OCI-LY7 (cell line): ENCODE measurements at regions not wholly inside any gene's neighbourhood (a gene's known extent, or its start where the extent isn't known, plus 50 kb on each side); places are given as distances from the start of the nearest gene placed in this dataset.

Experiments used
- BruUV-seq: library from RNA; stranded (reverse); fragments of 400-500 nt; replicated peaks from 2 replicates; lab custom pipeline; 2021; lab: Mats Ljungman, UMichigan
- CTCF ChIA-PET: fragments of 300-600 bp; sonication (Branson Sonifier 250); formaldehyde crosslinking; loops from one replicate; lab custom pipeline; 2022; ENCODE audit warnings: antibody characterized with exemption; ENCODE audit not compliant: unreplicated experiment; lab: Charles Lee
- POLR2A ChIA-PET: fragments of 300-600 bp; sonication (Branson Sonifier 250); formaldehyde crosslinking; loops from one replicate; lab custom pipeline; 2022; ENCODE audit warnings: antibody characterized with exemption; lab: Charles Lee
- DNase-seq: peaks from one replicate; pipeline ENCODE4 v3.0.0-alpha.2; 2015; ENCODE audit warnings: low spot score
- H2AFZ ChIP-seq: fragments of 200-600 bp; sonication (generic), shearing (Covaris generic); 2 replicates; pipeline ENCODE4 v1.6.1; 2014; ENCODE audit warnings: mild to moderate bottlenecking, antibody characterized with exemption, low read length, moderate library complexity
- H3K27ac ChIP-seq: fragments of 200-600 bp; sonication (generic); 2 replicates; pipeline ENCODE4 v1.5.1; 2014; ENCODE audit warnings: mixed run types, low read depth, mild to moderate bottlenecking, moderate library complexity, low read length, inconsistent platforms; ENCODE audit not compliant: poor library complexity, severe bottlenecking
- H3K36me3 ChIP-seq: fragments of 200-600 bp; sonication (generic); 2 replicates; pipeline ENCODE4 v1.6.1; 2014; ENCODE audit warnings: mild to moderate bottlenecking, antibody characterized with exemption, low read length, moderate library complexity, mixed read lengths; ENCODE audit not compliant: insufficient read depth
- H3K4me1 ChIP-seq: fragments of 200-600 bp; sonication (generic); 2 replicates; pipeline ENCODE4 v1.5.1; 2014; ENCODE audit warnings: mild to moderate bottlenecking, low read length; ENCODE audit not compliant: insufficient read depth, poor library complexity, severe bottlenecking
- H3K4me2 ChIP-seq: fragments of 200-600 bp; sonication (generic); 2 replicates; pipeline ENCODE4 v1.6.1; 2014; ENCODE audit warnings: mild to moderate bottlenecking, low read length
- H3K4me3 ChIP-seq: fragments of 200-600 bp; sonication (generic); 2 replicates; pipeline ENCODE4 v1.5.1; 2014; ENCODE audit warnings: mild to moderate bottlenecking, low read depth, low read length; ENCODE audit not compliant: poor library complexity, severe bottlenecking
- H3K79me2 ChIP-seq: fragments of 200-600 bp; sonication (generic); 2 replicates; pipeline ENCODE4 v1.6.1; 2016; ENCODE audit warnings: low read depth, mild to moderate bottlenecking, low read length, moderate library complexity, mixed read lengths; ENCODE audit not compliant: insufficient read depth
- H3K9me2 ChIP-seq: fragments of 200-600 bp; sonication (generic); 2 replicates; pipeline ENCODE4 v1.6.1; 2016; ENCODE audit warnings: mild to moderate bottlenecking, low read length, mixed read lengths; ENCODE audit not compliant: insufficient read depth
- H3K9me3 ChIP-seq: fragments of 200-600 bp; sonication (generic); 2 replicates; pipeline ENCODE4 v1.6.1; 2014; ENCODE audit warnings: mild to moderate bottlenecking, mixed run types, low read length, mixed read lengths
- H4K20me1 ChIP-seq: fragments of 200-600 bp; sonication (generic); 2 replicates; pipeline ENCODE4 v1.6.1; 2014; ENCODE audit warnings: mild to moderate bottlenecking, antibody characterized with exemption, low read length, moderate library complexity, mixed read lengths; ENCODE audit not compliant: insufficient read depth
- EZH2phosphoT487 ChIP-seq: fragments of 200-600 bp; sonication (generic); IDR thresholded peaks from 2 replicates; pipeline ENCODE4 v1.6.1; 2018; ENCODE audit warnings: low read depth, borderline replicate concordance, mild to moderate bottlenecking, mixed run types, antibody characterized with exemption, low read length, moderate library complexity, mixed read lengths
- intact Hi-C: fragments of 100-400 bp; cut with micrococcal nuclease; formaldehyde crosslinking; loops from one replicate; pipeline ENCODE4 v1.10.0; 2022; ENCODE audit not compliant: unreplicated experiment
- TF ChIP-seq, protein P1 (sequence below): fragments of 200-600 bp; sonication (generic); conservative IDR thresholded peaks from 2 replicates; pipeline ENCODE4 v1.5.1; 2014; ENCODE audit warnings: mild to moderate bottlenecking, antibody characterized with exemption, low read length, moderate library complexity, mixed read lengths

DNA sequence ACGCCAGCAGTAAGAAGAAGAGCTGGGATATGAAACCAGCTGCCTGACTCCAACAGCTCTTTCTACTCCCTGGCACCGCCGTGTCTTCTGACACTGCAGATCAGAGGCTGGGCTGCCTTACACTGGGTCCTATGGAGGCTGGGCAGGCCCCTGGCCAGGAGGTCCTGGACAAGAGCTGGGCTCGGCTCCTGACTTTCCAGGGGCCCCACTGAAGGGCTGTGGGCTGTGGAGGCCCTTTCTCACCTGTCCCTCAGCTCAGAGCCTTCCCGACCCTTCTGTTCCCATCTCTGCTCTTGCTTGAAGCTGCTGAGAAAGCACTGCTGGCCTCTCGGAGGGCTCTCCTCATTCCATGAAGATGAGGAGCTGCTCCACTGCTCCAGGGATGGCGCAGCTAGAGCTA lies 85.9 kb upstream of the UNC5B start:
- ChIA-PET CTCF (no interaction called here), POLR2A (no interaction called here)
- H3K4me3 ChIP-seq: no peak overlapping the region
- no peaks in the 10 kb centered on the region for H3K9me3 ChIP-seq
- no TSS peak for BruUV-seq
- H3K79me2 ChIP-seq: no peaks in the 10 kb centered on the region
- no peak for DNase-seq
- no peaks in the 10 kb centered on the region for H3K36me3 ChIP-seq
- no peak overlapping the region for H3K27ac ChIP-seq
- H3K4me2 ChIP-seq: no peak overlapping the region
- no peaks in the 10 kb centered on the region for H3K4me1 ChIP-seq
- TF ChIP-seq EZH2phosphoT487: no peak
- TF ChIP-seq, protein P1, sequence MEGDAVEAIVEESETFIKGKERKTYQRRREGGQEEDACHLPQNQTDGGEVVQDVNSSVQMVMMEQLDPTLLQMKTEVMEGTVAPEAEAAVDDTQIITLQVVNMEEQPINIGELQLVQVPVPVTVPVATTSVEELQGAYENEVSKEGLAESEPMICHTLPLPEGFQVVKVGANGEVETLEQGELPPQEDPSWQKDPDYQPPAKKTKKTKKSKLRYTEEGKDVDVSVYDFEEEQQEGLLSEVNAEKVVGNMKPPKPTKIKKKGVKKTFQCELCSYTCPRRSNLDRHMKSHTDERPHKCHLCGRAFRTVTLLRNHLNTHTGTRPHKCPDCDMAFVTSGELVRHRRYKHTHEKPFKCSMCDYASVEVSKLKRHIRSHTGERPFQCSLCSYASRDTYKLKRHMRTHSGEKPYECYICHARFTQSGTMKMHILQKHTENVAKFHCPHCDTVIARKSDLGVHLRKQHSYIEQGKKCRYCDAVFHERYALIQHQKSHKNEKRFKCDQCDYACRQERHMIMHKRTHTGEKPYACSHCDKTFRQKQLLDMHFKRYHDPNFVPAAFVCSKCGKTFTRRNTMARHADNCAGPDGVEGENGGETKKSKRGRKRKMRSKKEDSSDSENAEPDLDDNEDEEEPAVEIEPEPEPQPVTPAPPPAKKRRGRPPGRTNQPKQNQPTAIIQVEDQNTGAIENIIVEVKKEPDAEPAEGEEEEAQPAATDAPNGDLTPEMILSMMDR: no peak
- no peaks in the 10 kb centered on the region for H4K20me1 ChIP-seq
- H2AFZ ChIP-seq: no peak overlapping the region
- no peaks in the 10 kb centered on the region for H3K9me2 ChIP-seq
- intact Hi-C loops: no loop called here

DNA sequence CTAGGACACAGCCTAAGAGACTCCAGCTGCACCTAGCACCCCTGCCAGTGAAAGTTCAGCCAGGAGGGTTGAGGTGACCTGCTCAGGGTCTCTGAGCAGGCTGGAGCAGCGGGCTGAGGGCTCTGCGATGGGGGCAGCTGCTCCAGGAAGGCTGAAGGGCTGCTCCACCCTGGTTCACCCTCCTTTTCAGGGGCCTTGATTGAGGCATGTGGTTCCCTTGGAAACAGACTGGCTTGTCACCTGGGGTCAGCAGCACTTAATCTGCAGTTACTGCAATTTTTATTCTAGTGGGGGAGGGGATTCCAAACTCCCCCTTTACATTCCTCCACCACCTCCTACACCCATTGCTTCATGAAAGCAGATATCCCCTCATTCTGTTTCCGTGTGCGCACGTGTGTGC lies 85.3 kb upstream of the UNC5B start:
- ChIA-PET CTCF (no interaction called here), POLR2A (no interaction called here)
- Histone ChIP-seq H3K4me2 (no peak overlapping the region), H3K4me1 (no peaks in the 10 kb centered on the region), H3K9me2 (no peaks in the 10 kb centered on the region), H3K4me3 (no peak overlapping the region), H3K27ac (no peak overlapping the region), H4K20me1 (no peaks in the 10 kb centered on the region), H3K9me3 (no peaks in the 10 kb centered on the region), H2AFZ (no peak overlapping the region), H3K79me2 (no peaks in the 10 kb centered on the region), H3K36me3 (no peaks in the 10 kb centered on the region)
- no TSS peak for BruUV-seq
- intact Hi-C loops: no loop called here
- DNase-seq: no peak
- TF ChIP-seq, protein P1: no peak

DNA sequence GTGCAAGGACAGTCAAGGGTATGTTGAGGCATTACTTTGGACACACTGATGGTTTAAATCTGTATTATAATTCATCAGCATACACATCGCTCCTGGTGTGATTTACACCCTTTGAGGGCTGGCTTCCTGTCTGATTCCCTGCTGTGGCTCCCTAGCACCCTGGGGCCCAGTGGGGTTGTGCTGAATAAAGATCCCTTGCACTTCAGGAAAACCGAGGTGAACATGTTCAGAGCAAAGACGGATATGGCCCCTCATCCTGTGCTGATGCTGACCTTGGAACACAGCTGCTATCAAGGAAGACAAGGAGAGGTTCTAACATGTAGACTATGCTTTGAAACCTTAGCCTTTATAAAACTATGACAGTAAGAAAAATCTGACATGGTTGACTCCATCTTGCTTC lies 84.6 kb upstream of the UNC5B start:
- ChIA-PET CTCF (no interaction called here), POLR2A (no interaction called here)
- no peak overlapping the region for H3K27ac ChIP-seq
- DNase-seq: no peak
- no peaks in the 10 kb centered on the region for H3K9me3 ChIP-seq
- intact Hi-C loops: no loop called here
- H3K9me2 ChIP-seq: no peaks in the 10 kb centered on the region
- no peak for TF ChIP-seq EZH2phosphoT487
- TF ChIP-seq, protein P1: no peak
- BruUV-seq: no TSS peak
- no peaks in the 10 kb centered on the region for H3K4me1 ChIP-seq
- H3K79me2 ChIP-seq: no peaks in the 10 kb centered on the region
- no peaks in the 10 kb centered on the region for H3K36me3 ChIP-seq
- H3K4me3 ChIP-seq: no peak overlapping the region
- H2AFZ ChIP-seq: no peak overlapping the region
- H3K4me2 ChIP-seq: no peak overlapping the region
- no peaks in the 10 kb centered on the region for H4K20me1 ChIP-seq
